ENCODE measurements at regions not wholly inside any gene's neighbourhood (a gene's known extent, or its start where the extent isn't known, plus 50 kb on each side); places are given as distances from the start of the nearest gene placed in this dataset.

DNA sequence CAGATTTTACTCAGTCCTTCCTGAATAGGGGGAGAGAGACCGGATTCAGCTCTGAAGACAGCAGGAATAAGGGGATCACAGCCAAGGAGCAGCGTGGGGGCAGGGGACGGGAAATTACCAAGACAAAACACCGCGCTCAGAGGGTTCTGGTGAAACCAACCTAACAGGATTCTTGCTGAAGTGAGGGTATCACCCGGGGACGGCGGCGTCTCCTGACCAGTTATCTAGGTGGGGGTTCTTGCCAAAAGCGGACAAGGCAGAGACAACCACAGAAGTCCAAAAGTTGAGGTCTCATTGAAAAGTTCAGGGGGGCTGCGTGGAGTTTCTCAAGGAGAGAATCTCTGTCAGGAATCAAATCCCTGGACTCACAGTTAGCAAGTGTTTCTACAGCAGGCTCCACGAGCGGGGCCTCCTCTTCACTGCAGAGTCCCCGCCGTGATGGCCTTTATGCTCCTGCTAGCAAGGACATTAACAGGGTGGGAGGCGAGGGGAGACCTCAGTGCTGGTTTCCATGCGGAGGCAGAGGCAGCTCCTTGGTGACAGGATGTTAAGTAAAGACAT is 291.0 kb downstream of the BRD1 start:
- H2BK5ac ChIP-seq (ENCODE audit: low read length): peak overlapping the region; percentile 40
- peak overlapping the region; percentile 31 for H3K18ac ChIP-seq (ENCODE audit: low read length)
- no peaks in the 10 kb centered on the region for H3K9me3 ChIP-seq (replicated peaks in 1 of 2; ENCODE audit: control insufficient read depth in 2 of 2, insufficient read depth in 1 of 2, low read depth in 1 of 2, low read length in 2 of 2)
- H2BK120ac ChIP-seq (ENCODE audit: low read depth, low read length): no peak overlapping the region
- H2BK15ac ChIP-seq (ENCODE audit: low read length): no peak overlapping the region
- no CpG with 5 or more reads among the region's 17 CpGs for WGBS, 2 donors (ENCODE audit: extremely low coverage in 2 of 2, insufficient read length in 2 of 2, insufficient replicate concordance in 1 of 2)
- peaks cover 0 to 6% (median 0%) of the 10 kb centered on the region in 3 experiments for H3K27me3 ChIP-seq (ENCODE audit: control insufficient read depth in 3 of 3, insufficient read depth in 3 of 3, low read depth in 1 of 3, low read length in 3 of 3)
- no peak overlapping the region for H3K4me3 ChIP-seq (ENCODE audit: low read length in 2 of 2)
- H3K79me1 ChIP-seq (ENCODE audit: low read depth, low read length): no peaks in the 10 kb centered on the region
- no peak overlapping the region for H4K8ac ChIP-seq (ENCODE audit: low read depth, low read length)
- H3K36me3 ChIP-seq (replicated peaks in 1 of 2; ENCODE audit: control insufficient read depth in 2 of 2, insufficient read depth in 2 of 2, low read length in 2 of 2): no peaks in the 10 kb centered on the region
- peaks cover 5 to 12% of the 10 kb centered on the region in 2 donors for H3K4me1 ChIP-seq (ENCODE audit: control insufficient read depth in 2 of 2, insufficient read depth in 1 of 2, low read depth in 1 of 2, low read length in 2 of 2)
- H2AFZ ChIP-seq (ENCODE audit: low read length): peak overlapping the region; percentile 79
- H4K91ac ChIP-seq (ENCODE audit: low read depth, low read length, poor library complexity): no peak overlapping the region
- H2AK5ac ChIP-seq (ENCODE audit: low read depth, low read length): no peak overlapping the region
- H3K4me2 ChIP-seq (ENCODE audit: insufficient read depth, low read length, poor library complexity, severe bottlenecking): no peak overlapping the region
- DNase-seq (ENCODE audit: low spot score): no peak
- H3K23ac ChIP-seq (ENCODE audit: low read depth, low read length, poor library complexity): no peak overlapping the region
- no peak overlapping the region for H3K27ac ChIP-seq (replicated peaks; ENCODE audit: low read length)
- H2BK12ac ChIP-seq (ENCODE audit: low read length): peak overlapping the region; percentile 1
- no peak overlapping the region for H3K4ac ChIP-seq (ENCODE audit: low read length)
- H3K14ac ChIP-seq (ENCODE audit: low read length): no peak overlapping the region
- no peak overlapping the region for H3K9ac ChIP-seq (ENCODE audit: low read depth, low read length, poor library complexity)

DNA sequence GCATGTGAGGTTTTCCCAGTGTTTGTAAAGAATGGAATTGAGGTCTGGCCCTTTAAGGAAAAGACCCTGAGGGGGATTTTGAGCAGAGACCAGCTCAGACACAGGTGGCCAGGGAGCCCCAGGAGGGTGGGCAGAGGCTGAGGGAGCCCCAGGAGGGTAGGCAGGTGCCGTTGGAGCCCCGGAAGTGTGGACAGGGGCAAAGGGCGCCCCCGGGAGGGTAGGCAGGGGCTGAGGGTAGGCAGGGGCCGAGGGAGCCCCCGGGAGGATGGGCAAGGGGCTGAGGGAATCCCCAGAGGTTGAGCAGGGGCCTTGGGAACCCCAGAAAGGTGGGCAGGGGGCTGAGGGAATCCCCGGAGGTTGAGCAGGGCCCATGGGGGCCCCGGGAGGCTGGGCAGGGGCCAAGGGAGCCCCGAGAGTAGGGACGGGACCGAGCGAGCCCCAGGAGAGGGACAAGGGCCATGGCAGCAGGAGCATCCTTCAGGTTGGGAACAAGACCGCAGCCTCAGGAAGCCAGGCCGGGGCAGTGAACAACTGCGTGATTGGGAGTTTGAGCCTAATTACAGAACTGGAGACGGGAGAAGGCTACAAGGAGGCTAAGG is 292.0 kb downstream of the BRD1 start:
- Histone ChIP-seq H3K4me1 (ENCODE audit: control insufficient read depth in 2 of 2, insufficient read depth in 1 of 2, low read depth in 1 of 2, low read length in 2 of 2) (peaks cover 5 to 12% of the 10 kb centered on the region in 2 donors), H3K4ac (ENCODE audit: low read length) (no peak overlapping the region), H3K4me2 (ENCODE audit: insufficient read depth, low read length, poor library complexity, severe bottlenecking) (no peak overlapping the region), H3K23ac (ENCODE audit: low read depth, low read length, poor library complexity) (no peak overlapping the region), H3K9me3 (replicated peaks in 1 of 2; ENCODE audit: control insufficient read depth in 2 of 2, insufficient read depth in 1 of 2, low read depth in 1 of 2, low read length in 2 of 2) (no peaks in the 10 kb centered on the region), H4K8ac (ENCODE audit: low read depth, low read length) (no peak overlapping the region), H2AK5ac (ENCODE audit: low read depth, low read length) (peak overlapping the region; percentile 72), H3K79me1 (ENCODE audit: low read depth, low read length) (no peaks in the 10 kb centered on the region), H3K27me3 (ENCODE audit: control insufficient read depth in 3 of 3, insufficient read depth in 3 of 3, low read depth in 1 of 3, low read length in 3 of 3) (peaks cover 0 to 9% (median 0%) of the 10 kb centered on the region in 3 experiments), H3K14ac (ENCODE audit: low read length) (peak overlapping the region; percentile 32), H4K91ac (ENCODE audit: low read depth, low read length, poor library complexity) (no peak overlapping the region), H2BK12ac (ENCODE audit: low read length) (no peak overlapping the region), H3K9ac (ENCODE audit: low read depth, low read length, poor library complexity) (no peak overlapping the region), H3K27ac (replicated peaks; ENCODE audit: low read length) (no peak overlapping the region), H3K18ac (ENCODE audit: low read length) (peak overlapping the region; percentile 44), H2BK15ac (ENCODE audit: low read length) (peak overlapping the region; percentile 92), H3K36me3 (replicated peaks in 1 of 2; ENCODE audit: control insufficient read depth in 2 of 2, insufficient read depth in 2 of 2, low read length in 2 of 2) (no peaks in the 10 kb centered on the region), H2BK5ac (ENCODE audit: low read length) (peak overlapping the region; percentile 85), H2BK120ac (ENCODE audit: low read depth, low read length) (peak overlapping the region; percentile 77), H3K4me3 (ENCODE audit: low read length in 2 of 2) (no peak overlapping the region), H2AFZ (ENCODE audit: low read length) (no peak overlapping the region)
- no peak for DNase-seq (ENCODE audit: low spot score)
- WGBS, 2 donors (ENCODE audit: extremely low coverage in 2 of 2, insufficient read length in 2 of 2, insufficient replicate concordance in 1 of 2): no CpG with 5 or more reads among the region's 16 CpGs

DNA sequence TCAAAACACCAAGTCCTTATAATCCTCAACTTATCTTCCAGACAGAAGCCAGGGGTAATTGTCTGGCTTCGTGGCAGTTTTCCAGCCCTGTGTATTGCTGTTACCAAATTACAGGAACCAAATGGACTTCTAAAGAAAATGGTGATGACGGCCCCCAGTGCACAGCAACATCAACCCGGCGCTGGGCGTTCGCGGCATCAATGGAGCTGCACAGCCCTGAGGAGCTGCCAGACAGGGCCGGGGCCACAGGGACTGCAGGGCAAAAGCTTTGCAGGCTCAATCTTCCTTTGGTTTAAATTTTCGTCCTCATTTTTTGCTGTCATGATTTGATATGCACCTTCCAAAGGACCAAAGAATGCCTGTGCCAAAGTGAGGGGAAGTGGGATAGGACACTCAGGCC is 292.5 kb downstream of the BRD1 start:
- no peak overlapping the region for H3K27ac ChIP-seq (replicated peaks; ENCODE audit: low read length)
- no peak overlapping the region for H3K4me2 ChIP-seq (ENCODE audit: insufficient read depth, low read length, poor library complexity, severe bottlenecking)
- peak overlapping the region; percentile 92 for H2BK15ac ChIP-seq (ENCODE audit: low read length)
- no peak overlapping the region for H3K4ac ChIP-seq (ENCODE audit: low read length)
- WGBS, 2 donors (ENCODE audit: extremely low coverage in 2 of 2, insufficient read length in 2 of 2, insufficient replicate concordance in 1 of 2): no CpG with 5 or more reads among the region's 9 CpGs
- H3K4me3 ChIP-seq (ENCODE audit: low read length in 2 of 2): no peak overlapping the region
- H3K23ac ChIP-seq (ENCODE audit: low read depth, low read length, poor library complexity): no peak overlapping the region
- H2BK120ac ChIP-seq (ENCODE audit: low read depth, low read length): peak overlapping the region; percentile 77
- H3K4me1 ChIP-seq (ENCODE audit: control insufficient read depth in 2 of 2, insufficient read depth in 1 of 2, low read depth in 1 of 2, low read length in 2 of 2): peaks cover 5 to 12% of the 10 kb centered on the region in 2 donors
- no peak overlapping the region for H3K9ac ChIP-seq (ENCODE audit: low read depth, low read length, poor library complexity)
- no peak overlapping the region for H4K91ac ChIP-seq (ENCODE audit: low read depth, low read length, poor library complexity)
- peaks cover 0 to 9% (median 0%) of the 10 kb centered on the region in 3 experiments for H3K27me3 ChIP-seq (ENCODE audit: control insufficient read depth in 3 of 3, insufficient read depth in 3 of 3, low read depth in 1 of 3, low read length in 3 of 3)
- H2BK5ac ChIP-seq (ENCODE audit: low read length): no peak overlapping the region
- no peak overlapping the region for H2AFZ ChIP-seq (ENCODE audit: low read length)
- no peak overlapping the region for H2BK12ac ChIP-seq (ENCODE audit: low read length)
- no peak for DNase-seq (ENCODE audit: low spot score)
- no peak overlapping the region for H4K8ac ChIP-seq (ENCODE audit: low read depth, low read length)
- H3K79me1 ChIP-seq (ENCODE audit: low read depth, low read length): no peaks in the 10 kb centered on the region
- peaks cover 0 to under 1% of the 10 kb centered on the region in 2 donors for H3K9me3 ChIP-seq (replicated peaks in 1 of 2; ENCODE audit: control insufficient read depth in 2 of 2, insufficient read depth in 1 of 2, low read depth in 1 of 2, low read length in 2 of 2)
- no peaks in the 10 kb centered on the region for H3K36me3 ChIP-seq (replicated peaks in 1 of 2; ENCODE audit: control insufficient read depth in 2 of 2, insufficient read depth in 2 of 2, low read length in 2 of 2)
- no peak overlapping the region for H3K18ac ChIP-seq (ENCODE audit: low read length)
- H3K14ac ChIP-seq (ENCODE audit: low read length): no peak overlapping the region
- H2AK5ac ChIP-seq (ENCODE audit: low read depth, low read length): peak overlapping the region; percentile 72

DNA sequence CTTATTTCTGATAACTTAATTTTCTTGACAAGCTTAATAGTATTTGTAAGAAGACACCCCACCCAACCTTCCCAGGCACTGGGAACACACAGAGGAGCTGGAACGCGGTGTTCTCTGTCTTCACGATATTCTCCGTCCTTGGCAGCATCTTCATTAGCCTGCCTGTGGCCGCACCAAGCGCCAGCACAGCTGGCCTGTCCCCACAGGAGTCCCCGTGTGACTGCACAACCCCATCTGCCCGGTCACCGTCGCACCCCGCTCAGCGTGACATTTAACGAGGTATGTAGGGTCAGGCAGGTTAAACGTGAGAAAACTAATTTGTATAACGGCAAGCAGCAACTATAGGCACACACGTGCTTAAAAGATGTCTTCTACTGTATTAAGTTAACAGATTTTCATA is 293.3 kb downstream of the BRD1 start:
- no peaks in the 10 kb centered on the region for H3K36me3 ChIP-seq (replicated peaks in 1 of 2; ENCODE audit: control insufficient read depth in 2 of 2, insufficient read depth in 2 of 2, low read length in 2 of 2)
- H4K8ac ChIP-seq (ENCODE audit: low read depth, low read length): no peak overlapping the region
- H4K91ac ChIP-seq (ENCODE audit: low read depth, low read length, poor library complexity): no peak overlapping the region
- H3K14ac ChIP-seq (ENCODE audit: low read length): no peak overlapping the region
- H3K4me2 ChIP-seq (ENCODE audit: insufficient read depth, low read length, poor library complexity, severe bottlenecking): no peak overlapping the region
- H3K9ac ChIP-seq (ENCODE audit: low read depth, low read length, poor library complexity): no peak overlapping the region
- H3K4me3 ChIP-seq (ENCODE audit: low read length in 2 of 2): no peak overlapping the region
- no peak overlapping the region for H2AFZ ChIP-seq (ENCODE audit: low read length)
- no peak overlapping the region for H2BK5ac ChIP-seq (ENCODE audit: low read length)
- H3K9me3 ChIP-seq (replicated peaks in 1 of 2; ENCODE audit: control insufficient read depth in 2 of 2, insufficient read depth in 1 of 2, low read depth in 1 of 2, low read length in 2 of 2): peaks cover 0 to 4% of the 10 kb centered on the region in 2 donors
- H3K23ac ChIP-seq (ENCODE audit: low read depth, low read length, poor library complexity): no peak overlapping the region
- no peak overlapping the region for H3K27ac ChIP-seq (replicated peaks; ENCODE audit: low read length)
- no peak overlapping the region for H3K4ac ChIP-seq (ENCODE audit: low read length)
- H2BK15ac ChIP-seq (ENCODE audit: low read length): no peak overlapping the region
- H3K79me1 ChIP-seq (ENCODE audit: low read depth, low read length): no peaks in the 10 kb centered on the region
- no peak overlapping the region for H2BK120ac ChIP-seq (ENCODE audit: low read depth, low read length)
- no peak overlapping the region for H2BK12ac ChIP-seq (ENCODE audit: low read length)
- no peak overlapping the region for H3K18ac ChIP-seq (ENCODE audit: low read length)
- peaks cover 5 to 12% of the 10 kb centered on the region in 2 donors for H3K4me1 ChIP-seq (ENCODE audit: control insufficient read depth in 2 of 2, insufficient read depth in 1 of 2, low read depth in 1 of 2, low read length in 2 of 2)
- DNase-seq (ENCODE audit: low spot score): no peak
- no CpG with 5 or more reads among the region's 16 CpGs for WGBS, 2 donors (ENCODE audit: extremely low coverage in 2 of 2, insufficient read length in 2 of 2, insufficient replicate concordance in 1 of 2)
- peak overlapping the region; percentile 34 for H2AK5ac ChIP-seq (ENCODE audit: low read depth, low read length)
- H3K27me3 ChIP-seq (ENCODE audit: control insufficient read depth in 3 of 3, insufficient read depth in 3 of 3, low read depth in 1 of 3, low read length in 3 of 3): peaks cover 0 to 9% (median 0%) of the 10 kb centered on the region in 3 experiments
